ENCODE measurements at regions not wholly inside any gene's neighbourhood (a gene's known extent, or its start where the extent isn't known, plus 50 kb on each side); places are given as distances from the start of the nearest gene placed in this dataset.

- TF ChIP-seq, protein P1, sequence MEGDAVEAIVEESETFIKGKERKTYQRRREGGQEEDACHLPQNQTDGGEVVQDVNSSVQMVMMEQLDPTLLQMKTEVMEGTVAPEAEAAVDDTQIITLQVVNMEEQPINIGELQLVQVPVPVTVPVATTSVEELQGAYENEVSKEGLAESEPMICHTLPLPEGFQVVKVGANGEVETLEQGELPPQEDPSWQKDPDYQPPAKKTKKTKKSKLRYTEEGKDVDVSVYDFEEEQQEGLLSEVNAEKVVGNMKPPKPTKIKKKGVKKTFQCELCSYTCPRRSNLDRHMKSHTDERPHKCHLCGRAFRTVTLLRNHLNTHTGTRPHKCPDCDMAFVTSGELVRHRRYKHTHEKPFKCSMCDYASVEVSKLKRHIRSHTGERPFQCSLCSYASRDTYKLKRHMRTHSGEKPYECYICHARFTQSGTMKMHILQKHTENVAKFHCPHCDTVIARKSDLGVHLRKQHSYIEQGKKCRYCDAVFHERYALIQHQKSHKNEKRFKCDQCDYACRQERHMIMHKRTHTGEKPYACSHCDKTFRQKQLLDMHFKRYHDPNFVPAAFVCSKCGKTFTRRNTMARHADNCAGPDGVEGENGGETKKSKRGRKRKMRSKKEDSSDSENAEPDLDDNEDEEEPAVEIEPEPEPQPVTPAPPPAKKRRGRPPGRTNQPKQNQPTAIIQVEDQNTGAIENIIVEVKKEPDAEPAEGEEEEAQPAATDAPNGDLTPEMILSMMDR (IDR thresholded peaks at IDR 0.05; ENCODE audit: insufficient read depth in 1 of 2, low read depth in 1 of 2, low read length in 1 of 2, severe bottlenecking in 1 of 2, unreplicated experiment in 1 of 2): no peak
- Histone ChIP-seq H3K9me3 (no peaks in the 10 kb centered on the region), H3K4me3 (ENCODE audit: low read depth, low read length) (no peak overlapping the region), H3K36me3 (ENCODE audit: control insufficient read depth, insufficient read depth, low read length) (no peaks in the 10 kb centered on the region), H3K4me1 (no peaks in the 10 kb centered on the region), H3K27me3 (replicated peaks; ENCODE audit: control insufficient read depth, insufficient read depth, low read length) (no peaks in the 10 kb centered on the region)
- intact Hi-C loops (cut with micrococcal nuclease; ENCODE audit: unreplicated experiment): no loop called here
- no peak for DNase-seq
- H3K36me3 Mint-ChIP-seq (ENCODE audit: insufficient read depth, unreplicated experiment): no peaks in the 10 kb centered on the region
- H3K4me3 Mint-ChIP-seq (ENCODE audit: unreplicated experiment): no peak overlapping the region
- H3K27ac Mint-ChIP-seq (ENCODE audit: unreplicated experiment): no peak overlapping the region
- ChIA-PET POLR2A (no interaction called here), CTCF (no interaction called here)
- no peaks in the 10 kb centered on the region for H3K9me3 Mint-ChIP-seq (ENCODE audit: unreplicated experiment)
- no peaks in the 10 kb centered on the region for H3K27me3 Mint-ChIP-seq (ENCODE audit: insufficient read depth, unreplicated experiment)
- BruUV-seq (replicated peaks): no TSS peak
- H3K4me1 Mint-ChIP-seq (ENCODE audit: low read depth, unreplicated experiment): no peaks in the 10 kb centered on the region
Observed at GRCh38 chr7:119578116-119578515, 694.9 kb upstream of the KCND2 start.

- CTCF ChIA-PET: no interaction called here
- Mint-ChIP-seq H3K4me3 (ENCODE audit: unreplicated experiment) (no peak overlapping the region), H3K27ac (ENCODE audit: unreplicated experiment) (no peak overlapping the region)
Observed at GRCh38 chr7:119594956-119595355, 678.0 kb upstream of the KCND2 start.

DNA sequence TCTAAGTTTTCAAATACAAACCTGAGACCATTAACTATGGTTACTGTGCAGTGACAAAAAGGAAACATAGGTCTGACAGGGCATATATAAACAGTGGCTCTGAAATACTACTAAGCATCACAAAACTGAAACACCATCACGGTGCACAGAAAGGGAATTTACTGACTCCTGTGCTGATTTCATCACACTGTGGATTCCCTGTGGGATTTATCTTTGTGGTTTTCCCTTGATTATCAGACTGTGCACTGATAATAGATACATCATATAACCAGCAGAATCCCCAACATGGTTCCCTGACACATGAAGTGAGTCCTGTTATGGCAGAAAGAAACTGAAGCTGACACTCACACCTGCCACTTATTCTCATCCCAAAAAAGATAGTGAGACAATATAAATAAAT, 676.3 kb upstream of the KCND2 start:
- BruUV-seq (replicated peaks): no TSS peak
- ChIA-PET POLR2A (no interaction called here), CTCF (no interaction called here)
- Histone ChIP-seq H3K9me3 (no peaks in the 10 kb centered on the region), H3K4me1 (no peaks in the 10 kb centered on the region), H3K4me3 (ENCODE audit: low read depth, low read length) (no peak overlapping the region), H3K36me3 (ENCODE audit: control insufficient read depth, insufficient read depth, low read length) (no peaks in the 10 kb centered on the region), H3K27me3 (replicated peaks; ENCODE audit: control insufficient read depth, insufficient read depth, low read length) (no peaks in the 10 kb centered on the region)
- no peak overlapping the region for H3K4me3 Mint-ChIP-seq (ENCODE audit: unreplicated experiment)
- H3K27me3 Mint-ChIP-seq (ENCODE audit: insufficient read depth, unreplicated experiment): no peaks in the 10 kb centered on the region
- intact Hi-C loops (cut with micrococcal nuclease; ENCODE audit: unreplicated experiment): no loop called here
- H3K36me3 Mint-ChIP-seq (ENCODE audit: insufficient read depth, unreplicated experiment): no peaks in the 10 kb centered on the region
- TF ChIP-seq, protein P1 (IDR thresholded peaks at IDR 0.05; ENCODE audit: insufficient read depth in 1 of 2, low read depth in 1 of 2, low read length in 1 of 2, severe bottlenecking in 1 of 2, unreplicated experiment in 1 of 2): no peak
- no peaks in the 10 kb centered on the region for H3K9me3 Mint-ChIP-seq (ENCODE audit: unreplicated experiment)
- no peak for DNase-seq
- H3K27ac Mint-ChIP-seq (ENCODE audit: unreplicated experiment): no peak overlapping the region
- H3K4me1 Mint-ChIP-seq (ENCODE audit: low read depth, unreplicated experiment): no peaks in the 10 kb centered on the region

More at GRCh38 chr7:119594956-119595355, 678.0 kb upstream of the KCND2 start:
- Histone ChIP-seq H3K9me3 (no peaks in the 10 kb centered on the region), H3K4me3 (ENCODE audit: low read depth, low read length) (no peak overlapping the region), H3K4me1 (no peaks in the 10 kb centered on the region), H3K27me3 (replicated peaks; ENCODE audit: control insufficient read depth, insufficient read depth, low read length) (no peaks in the 10 kb centered on the region), H3K36me3 (ENCODE audit: control insufficient read depth, insufficient read depth, low read length) (no peaks in the 10 kb centered on the region)
- TF ChIP-seq, protein P1 (IDR thresholded peaks at IDR 0.05; ENCODE audit: insufficient read depth in 1 of 2, low read depth in 1 of 2, low read length in 1 of 2, severe bottlenecking in 1 of 2, unreplicated experiment in 1 of 2): no peak
- intact Hi-C loops (cut with micrococcal nuclease; ENCODE audit: unreplicated experiment): no loop called here
- Mint-ChIP-seq H3K36me3 (ENCODE audit: insufficient read depth, unreplicated experiment) (no peaks in the 10 kb centered on the region), H3K9me3 (ENCODE audit: unreplicated experiment) (no peaks in the 10 kb centered on the region), H3K27me3 (ENCODE audit: insufficient read depth, unreplicated experiment) (no peaks in the 10 kb centered on the region), H3K4me1 (ENCODE audit: low read depth, unreplicated experiment) (no peaks in the 10 kb centered on the region)
- BruUV-seq (replicated peaks): no TSS peak
- POLR2A ChIA-PET: no interaction called here
- no peak for DNase-seq

All from Caco-2 (cell line).